Stimulated activated CD4-positive, alpha-beta T cell treated with anti-CD3 and anti-CD28 coated beads, TNF-alpha, amount 100 ng/mL, for 1 hour (primary cell): ENCODE measurements at regions not wholly inside any gene's neighbourhood (a gene's known extent, or its start where the extent isn't known, plus 50 kb on each side); places are given as distances from the start of the nearest gene placed in this dataset.

Experiments
- DNase-seq, 3 donors: peaks; one replicate each; pipeline ENCODE4 v3.0.0-alpha.2; 2020; ENCODE audit warnings: low read depth in 3 of 3, low spot score in 1 of 3

- no peak for DNase-seq
Observed at GRCh38 chr11:38305682-38306081, 1707.6 kb upstream of the RAG2 start.

- DNase-seq = no peak
Observed at GRCh38 chr11:38304926-38305325, 1706.9 kb upstream of the RAG2 start.

GRCh38 chr11:38302564-38302963, 1704.5 kb upstream of the RAG2 start:
- no peak for DNase-seq

GRCh38 chr11:38300570-38300969, 1702.5 kb upstream of the RAG2 start:
- no peak for DNase-seq

- no peak for DNase-seq
Observed at GRCh38 chr11:38296211-38296776, 1698.3 kb upstream of the RAG2 start.

- no peak for DNase-seq
Observed at GRCh38 chr11:38282718-38283117, 1684.7 kb upstream of the RAG2 start.

- no peak for DNase-seq
Observed at GRCh38 chr11:38278457-38279141, 1680.6 kb upstream of the RAG2 start.

- no peak for DNase-seq
Observed at GRCh38 chr11:38274031-38274430, 1676.0 kb upstream of the RAG2 start.

- DNase-seq = no peak
Observed at GRCh38 chr11:38272376-38272775, 1674.3 kb upstream of the RAG2 start.

GRCh38 chr11:38266691-38267090, 1668.7 kb upstream of the RAG2 start:
- DNase-seq = no peak

GRCh38 chr11:38256436-38256835, 1658.4 kb upstream of the RAG2 start:
- no peak for DNase-seq

- DNase-seq = no peak
Observed at GRCh38 chr11:38254913-38255312, 1656.9 kb upstream of the RAG2 start.

GRCh38 chr11:38252620-38253019, 1654.6 kb upstream of the RAG2 start:
- DNase-seq = no peak

- DNase-seq = no peak
Observed at GRCh38 chr11:38246451-38246850, 1648.4 kb upstream of the RAG2 start.

- DNase-seq = no peak
Observed at GRCh38 chr11:38226684-38227083, 1628.6 kb upstream of the RAG2 start.

GRCh38 chr11:38221295-38221694, 1623.3 kb upstream of the RAG2 start:
- DNase-seq = no peak

GRCh38 chr11:38219636-38220035, 1621.6 kb upstream of the RAG2 start:
- no peak for DNase-seq

- DNase-seq = no peak
Observed at GRCh38 chr11:38208951-38209350, 1610.9 kb upstream of the RAG2 start.

- no peak for DNase-seq
Observed at GRCh38 chr11:38206663-38207062, 1608.6 kb upstream of the RAG2 start.

GRCh38 chr11:38191101-38191500, 1593.1 kb upstream of the RAG2 start:
- no peak for DNase-seq

GRCh38 chr11:38182126-38182866, 1584.3 kb upstream of the RAG2 start:
- DNase-seq = no peak

- no peak for DNase-seq
Observed at GRCh38 chr11:38176686-38177322, 1578.8 kb upstream of the RAG2 start.
